DND-41 (cell line): ENCODE measurements at regions not wholly inside any gene's neighbourhood (a gene's known extent, or its start where the extent isn't known, plus 50 kb on each side); places are given as distances from the start of the nearest gene placed in this dataset.

Experiments
- CTCF ChIP-seq: IDR thresholded peaks from 2 replicates; pipeline ENCODE4 v1.5.1; 2012; ENCODE audit warnings: borderline replicate concordance, low read length, moderate library complexity, mild to moderate bottlenecking; ENCODE audit not compliant: poor library complexity, severe bottlenecking; ENCODE audit errors: extremely low read depth
- EZH2 ChIP-seq: IDR thresholded peaks from 3 replicates; pipeline ENCODE4 v1.6.1; 2012; ENCODE audit warnings: borderline replicate concordance, low read depth, mild to moderate bottlenecking, moderate library complexity, low read length, inconsistent platforms; ENCODE audit not compliant: severe bottlenecking

GRCh38 chr6:159620947-159621346 lies 72.1 kb downstream of the SOD2 start:
- TF ChIP-seq CTCF (no peak), EZH2 (no peak)
